Smooth muscle cell (in vitro differentiated cells): ENCODE measurements at regions not wholly inside any gene's neighbourhood (a gene's known extent, or its start where the extent isn't known, plus 50 kb on each side); places are given as distances from the start of the nearest gene placed in this dataset.

ENCODE experiments used
- DNase-seq: peaks from one replicate; lab custom pipeline; 2025; ENCODE audit not compliant: unreplicated experiment; lab: John Stamatoyannopoulos, UW
- H2AFZ ChIP-seq: fragments of 200-600 bp; sonication (generic); 2 replicates; pipeline ENCODE4 v1.6.0; 2016; ENCODE audit warnings: antibody characterized with exemption, low read depth, mild to moderate bottlenecking
- H3F3A ChIP-seq: fragments of 200-600 bp; sonication (generic); 2 replicates; pipeline ENCODE4 v1.6.0; 2017; ENCODE audit warnings: antibody characterized with exemption, low read depth
- H3K27ac ChIP-seq: fragments of 200-600 bp; sonication (generic); 2 replicates; pipeline ENCODE4 v1.5.1; 2016; ENCODE audit warnings: low read depth, mild to moderate bottlenecking
- H3K27me3 ChIP-seq: fragments of 200-600 bp; sonication (generic); 2 replicates; pipeline ENCODE4 v1.6.1; 2016; ENCODE audit warnings: low read depth, mild to moderate bottlenecking
- H3K36me3 ChIP-seq: fragments of 200-600 bp; sonication (generic); 2 replicates; pipeline ENCODE4 v1.5.1; 2016; ENCODE audit warnings: low read depth
- H3K4me1 ChIP-seq: fragments of 200-600 bp; sonication (generic); 2 replicates; pipeline ENCODE4 v1.5.1; 2016; ENCODE audit warnings: low read depth
- H3K4me2 ChIP-seq: fragments of 200-600 bp; sonication (generic); 2 replicates; pipeline ENCODE4 v1.6.0; 2016; ENCODE audit warnings: mild to moderate bottlenecking
- H3K4me3 ChIP-seq: fragments of 200-600 bp; sonication (generic); 2 replicates; pipeline ENCODE4 v1.5.1; 2016; ENCODE audit warnings: mild to moderate bottlenecking
- H3K79me2 ChIP-seq: fragments of 200-600 bp; sonication (generic); 2 replicates; pipeline ENCODE4 v1.6.0; 2016; ENCODE audit warnings: low read depth, mild to moderate bottlenecking
- H3K9ac ChIP-seq: fragments of 200-600 bp; sonication (generic); 2 replicates; pipeline ENCODE4 v1.6.0; 2016; ENCODE audit warnings: low read depth
- H3K9me3 ChIP-seq: fragments of 200-600 bp; sonication (generic); replicated peaks from 2 replicates; pipeline ENCODE4 v1.5.1; 2016; ENCODE audit warnings: low read depth
- H4K20me1 ChIP-seq: fragments of 200-600 bp; sonication (generic); 2 replicates; pipeline ENCODE4 v1.6.0; 2016; ENCODE audit warnings: low read depth
- WGBS: methylation state at CpG from one replicate; pipeline ENCODE4 v1.1.7; 2016; ENCODE audit warnings: low lambda C conversion rate; 5-methylcytosine and 5-hydroxymethylcytosine counted together
- TF ChIP-seq, protein P1 (sequence below): fragments of 200-600 bp; sonication (generic); IDR thresholded peaks from 2 replicates; pipeline ENCODE4 v1.5.1; 2017; ENCODE audit warnings: borderline replicate concordance, mild to moderate bottlenecking, antibody characterized with exemption; ENCODE audit not compliant: insufficient read depth, poor library complexity, severe bottlenecking

DNA sequence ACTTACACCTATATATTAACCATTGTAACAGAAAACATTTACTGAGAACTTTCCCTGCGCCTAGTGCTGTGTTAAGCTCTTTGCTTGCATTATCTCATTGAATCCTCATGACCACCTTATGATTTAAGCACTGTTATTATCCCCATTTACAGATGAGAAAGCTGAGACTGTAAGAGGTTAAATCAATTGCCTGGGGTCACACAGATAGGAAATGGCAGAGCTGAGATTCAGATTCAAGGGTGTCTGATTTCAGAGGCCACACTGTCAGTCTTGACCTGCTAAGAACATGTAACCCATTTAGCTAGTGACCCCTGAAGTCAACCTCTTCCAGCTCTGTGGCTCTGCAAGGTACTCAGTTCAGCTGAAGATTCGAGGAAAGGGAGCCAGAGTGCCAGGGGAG, 143.9 kb downstream of the TLE3 start:
- Histone ChIP-seq H3K4me3 (no peak overlapping the region), H3K4me2 (no peak overlapping the region), H3K9ac (no peak overlapping the region), H3K36me3 (no peaks in the 10 kb centered on the region), H3K4me1 (no peaks in the 10 kb centered on the region), H3K27me3 (no peaks in the 10 kb centered on the region), H3K27ac (no peak overlapping the region), H2AFZ (no peak overlapping the region), H3K9me3 (no peaks in the 10 kb centered on the region), H3K79me2 (no peaks in the 10 kb centered on the region), H3F3A (no peaks in the 10 kb centered on the region), H4K20me1 (no peaks in the 10 kb centered on the region)
- DNase-seq, result no peak
- TF ChIP-seq, protein P1, sequence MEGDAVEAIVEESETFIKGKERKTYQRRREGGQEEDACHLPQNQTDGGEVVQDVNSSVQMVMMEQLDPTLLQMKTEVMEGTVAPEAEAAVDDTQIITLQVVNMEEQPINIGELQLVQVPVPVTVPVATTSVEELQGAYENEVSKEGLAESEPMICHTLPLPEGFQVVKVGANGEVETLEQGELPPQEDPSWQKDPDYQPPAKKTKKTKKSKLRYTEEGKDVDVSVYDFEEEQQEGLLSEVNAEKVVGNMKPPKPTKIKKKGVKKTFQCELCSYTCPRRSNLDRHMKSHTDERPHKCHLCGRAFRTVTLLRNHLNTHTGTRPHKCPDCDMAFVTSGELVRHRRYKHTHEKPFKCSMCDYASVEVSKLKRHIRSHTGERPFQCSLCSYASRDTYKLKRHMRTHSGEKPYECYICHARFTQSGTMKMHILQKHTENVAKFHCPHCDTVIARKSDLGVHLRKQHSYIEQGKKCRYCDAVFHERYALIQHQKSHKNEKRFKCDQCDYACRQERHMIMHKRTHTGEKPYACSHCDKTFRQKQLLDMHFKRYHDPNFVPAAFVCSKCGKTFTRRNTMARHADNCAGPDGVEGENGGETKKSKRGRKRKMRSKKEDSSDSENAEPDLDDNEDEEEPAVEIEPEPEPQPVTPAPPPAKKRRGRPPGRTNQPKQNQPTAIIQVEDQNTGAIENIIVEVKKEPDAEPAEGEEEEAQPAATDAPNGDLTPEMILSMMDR, result no peak
- 93% methylated on average over 2 of the region's 2 CpGs for WGBS

DNA sequence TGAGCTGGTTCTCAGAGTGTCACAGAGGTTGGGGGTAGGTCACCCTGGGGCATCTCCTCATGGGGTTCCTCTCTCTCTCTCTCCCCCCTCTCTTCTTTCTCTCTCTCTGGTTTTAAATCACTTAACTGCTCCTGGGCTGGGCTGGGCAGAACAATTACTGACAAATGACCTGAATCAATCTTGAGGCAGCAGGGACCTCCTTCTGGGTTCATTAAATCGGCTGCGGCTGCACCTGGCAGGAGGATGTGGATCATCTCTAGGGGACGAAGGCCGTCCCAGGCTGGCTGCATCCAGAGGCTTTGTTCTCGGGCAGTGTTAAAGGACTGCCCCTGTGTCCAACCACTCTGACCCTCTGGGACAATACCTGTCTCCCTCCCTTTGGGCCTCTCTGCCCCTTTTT, 143.1 kb downstream of the TLE3 start:
- H4K20me1 ChIP-seq, result no peaks in the 10 kb centered on the region
- no peak overlapping the region for H3K4me2 ChIP-seq
- no peaks in the 10 kb centered on the region for H3F3A ChIP-seq
- H3K79me2 ChIP-seq, result no peaks in the 10 kb centered on the region
- no peaks in the 10 kb centered on the region for H3K9me3 ChIP-seq
- DNase-seq, result no peak
- no peak overlapping the region for H3K27ac ChIP-seq
- no peaks in the 10 kb centered on the region for H3K27me3 ChIP-seq
- no peak overlapping the region for H3K9ac ChIP-seq
- no peak overlapping the region for H3K4me3 ChIP-seq
- TF ChIP-seq, protein P1, result no peak
- no peaks in the 10 kb centered on the region for H3K36me3 ChIP-seq
- H3K4me1 ChIP-seq, result no peaks in the 10 kb centered on the region
- no peak overlapping the region for H2AFZ ChIP-seq
- WGBS, result 84% methylated on average over 5 of the region's 5 CpGs

DNA sequence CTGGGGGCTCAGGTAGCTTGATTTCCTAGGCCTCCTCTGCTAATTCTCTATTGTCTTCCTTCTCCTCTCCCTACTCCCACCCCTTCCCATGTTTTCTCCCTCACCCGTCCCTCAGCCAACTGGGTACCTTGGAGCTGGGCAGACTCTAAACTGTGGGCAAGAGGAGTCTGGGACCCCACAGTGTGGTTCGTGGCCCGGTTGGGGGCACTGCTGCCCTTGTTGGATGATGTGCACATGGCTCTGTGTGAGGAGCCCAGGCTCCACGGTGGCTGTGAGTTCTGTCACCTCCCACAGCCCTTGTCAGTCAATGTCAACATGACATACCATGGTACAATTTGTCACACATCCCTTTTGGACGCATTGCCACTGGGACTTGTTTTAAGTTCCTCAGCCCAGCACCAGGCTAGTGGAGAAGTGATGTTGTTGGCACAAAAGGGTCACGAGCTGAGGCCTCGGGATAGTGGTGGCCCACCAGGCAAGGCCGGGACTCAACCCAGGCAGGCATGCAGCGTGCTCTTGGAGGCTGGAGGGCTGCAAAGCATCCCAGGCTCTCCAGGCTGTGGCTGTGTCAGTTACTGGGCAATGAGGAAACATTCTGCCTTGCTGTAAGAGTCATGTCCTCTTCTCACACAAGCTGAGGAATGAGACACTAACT, 142.3 kb downstream of the TLE3 start:
- no peak overlapping the region for H3K4me2 ChIP-seq
- TF ChIP-seq, protein P1, result no peak
- H3K27ac ChIP-seq, result no peak overlapping the region
- 89% methylated on average over 9 of the region's 9 CpGs for WGBS
- no peaks in the 10 kb centered on the region for H3K9me3 ChIP-seq
- H3K79me2 ChIP-seq, result no peaks in the 10 kb centered on the region
- no peaks in the 10 kb centered on the region for H4K20me1 ChIP-seq
- H3K4me1 ChIP-seq, result no peaks in the 10 kb centered on the region
- H3K36me3 ChIP-seq, result no peaks in the 10 kb centered on the region
- no peak overlapping the region for H2AFZ ChIP-seq
- H3F3A ChIP-seq, result no peaks in the 10 kb centered on the region
- no peak overlapping the region for H3K4me3 ChIP-seq
- no peak overlapping the region for H3K9ac ChIP-seq
- H3K27me3 ChIP-seq, result no peaks in the 10 kb centered on the region
- no peak for DNase-seq

DNA sequence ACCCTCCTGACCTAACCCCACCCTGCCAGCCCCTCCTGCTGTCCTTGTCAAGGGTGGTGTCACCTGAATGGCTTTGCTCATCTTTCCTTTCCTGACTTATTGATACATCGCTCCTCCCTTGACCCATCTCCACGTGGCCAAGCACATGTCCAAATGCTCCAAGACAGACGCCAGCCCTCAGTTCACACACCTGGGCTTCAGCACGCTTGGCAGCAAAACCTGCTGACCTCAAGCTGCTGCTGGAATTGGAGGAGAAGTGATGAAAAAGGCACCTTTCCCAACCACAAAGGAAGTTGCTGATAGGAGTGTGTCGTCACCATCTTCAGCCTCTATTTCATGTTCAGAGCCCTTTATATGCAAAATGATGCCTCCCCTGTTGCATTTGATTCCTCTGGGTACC, 141.3 kb downstream of the TLE3 start:
- Histone ChIP-seq H3K4me2 (no peak overlapping the region), H3K36me3 (no peaks in the 10 kb centered on the region), H3K27ac (no peak overlapping the region), H2AFZ (no peak overlapping the region), H3K9me3 (no peaks in the 10 kb centered on the region), H3K9ac (no peak overlapping the region), H3K79me2 (no peaks in the 10 kb centered on the region), H3K4me3 (no peak overlapping the region), H3K4me1 (no peaks in the 10 kb centered on the region), H3K27me3 (no peaks in the 10 kb centered on the region), H3F3A (no peaks in the 10 kb centered on the region), H4K20me1 (no peaks in the 10 kb centered on the region)
- no peak for DNase-seq
- TF ChIP-seq, protein P1, result no peak
- 84% methylated on average over 5 of the region's 5 CpGs for WGBS
